Stimulated activated CD4-positive, alpha-beta T cell treated with anti-CD3 and anti-CD28 coated beads, Interleukin-2, amount 100 ng/mL, for 4 hours (primary cell): ENCODE measurements at regions not wholly inside any gene's neighbourhood (a gene's known extent, or its start where the extent isn't known, plus 50 kb on each side); places are given as distances from the start of the nearest gene placed in this dataset.

Source experiments
- DNase-seq: peaks from one replicate; pipeline ENCODE4 v3.0.0-alpha.2; 2020; ENCODE audit warnings: low read depth

- no peak for DNase-seq
These were observed 113.8 kb upstream of the ARMC2 start for GRCh38 chr6:108734271-108734922.

GRCh38 chr6:108735310-108736001, 112.8 kb upstream of the ARMC2 start:
- DNase-seq, result no peak

GRCh38 chr6:108736002-108736361, 112.2 kb upstream of the ARMC2 start:
- DNase-seq, result no peak

- DNase-seq, result no peak
These were observed 111.4 kb upstream of the ARMC2 start for GRCh38 chr6:108736832-108737231.

- no peak for DNase-seq
These were observed 110.4 kb upstream of the ARMC2 start for GRCh38 chr6:108737594-108738546.

- no peak for DNase-seq
These were observed 109.4 kb upstream of the ARMC2 start for GRCh38 chr6:108738684-108739416.

- DNase-seq, result no peak
These were observed 108.5 kb upstream of the ARMC2 start for GRCh38 chr6:108739496-108740330.

GRCh38 chr6:108741331-108741989, 106.8 kb upstream of the ARMC2 start:
- DNase-seq, result no peak

- no peak for DNase-seq
These were observed 106.2 kb upstream of the ARMC2 start for GRCh38 chr6:108742041-108742440.

- no peak for DNase-seq
These were observed 103.8 kb upstream of the ARMC2 start for GRCh38 chr6:108744244-108744972.

- DNase-seq, result no peak
These were observed 103.2 kb upstream of the ARMC2 start for GRCh38 chr6:108744996-108745395.

- DNase-seq, result no peak
These were observed 102.4 kb upstream of the ARMC2 start for GRCh38 chr6:108745664-108746336.

GRCh38 chr6:108746366-108746765, 101.9 kb upstream of the ARMC2 start:
- no peak for DNase-seq

- no peak for DNase-seq
These were observed 101.2 kb upstream of the ARMC2 start for GRCh38 chr6:108746836-108747575.

- no peak for DNase-seq
These were observed 100.2 kb upstream of the ARMC2 start for GRCh38 chr6:108748055-108748454.

GRCh38 chr6:108748959-108749358, 99.3 kb upstream of the ARMC2 start:
- no peak for DNase-seq

- DNase-seq, result no peak
These were observed 97.4 kb upstream of the ARMC2 start for GRCh38 chr6:108750801-108751200.

GRCh38 chr6:108751282-108751681, 96.9 kb upstream of the ARMC2 start:
- no peak for DNase-seq
